HG02938 (cell line): ENCODE measurements at regions not wholly inside any gene's neighbourhood (a gene's known extent, or its start where the extent isn't known, plus 50 kb on each side); places are given as distances from the start of the nearest gene placed in this dataset.

Experiments
- ATAC-seq: cut with Tn5 transposase; IDR thresholded peaks from one replicate; pipeline ENCODE4 v1.9.1; 2021; ENCODE audit warnings: mild to moderate bottlenecking, moderate library complexity; ENCODE audit not compliant: unreplicated experiment

DNA sequence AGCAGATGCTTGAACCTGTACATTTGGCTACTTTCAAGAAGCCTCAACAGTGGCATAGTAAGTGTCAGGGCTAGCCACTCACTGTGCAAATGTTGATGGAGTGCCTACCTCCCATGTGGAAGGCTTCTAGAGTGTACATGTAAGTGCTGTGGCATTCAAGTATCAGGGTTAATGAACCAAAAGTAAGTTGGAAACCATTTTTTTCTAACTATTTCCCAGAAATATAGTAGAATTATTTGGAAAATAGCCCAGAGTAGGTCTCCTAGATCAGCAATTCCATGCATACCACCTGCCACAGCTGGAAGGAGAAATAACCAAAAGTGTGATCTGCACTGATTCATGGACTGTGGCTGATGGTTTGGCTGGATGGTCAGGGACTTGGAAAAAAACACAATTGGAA, 53.3 kb downstream of the FOXD1 start:
- ATAC-seq: no peak

DNA sequence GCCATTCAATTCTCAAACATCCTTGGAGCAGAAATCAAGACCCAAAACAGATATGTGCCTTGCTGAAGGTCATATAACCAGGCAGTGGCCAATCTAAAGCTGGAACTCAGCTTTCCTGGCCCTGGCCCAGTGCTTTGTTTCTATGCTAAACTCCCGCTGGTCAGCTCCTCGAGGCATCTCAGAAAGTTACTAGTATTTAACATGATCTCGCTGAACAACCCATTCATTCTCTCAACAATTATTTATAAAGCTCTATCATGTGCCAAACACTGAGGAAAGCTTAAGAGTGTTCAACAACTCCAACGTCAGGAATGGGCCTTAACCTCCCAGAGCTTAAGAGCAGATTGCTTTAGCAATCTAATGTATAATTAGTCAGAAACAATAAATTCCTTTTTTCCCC, 54.0 kb downstream of the FOXD1 start:
- no peak for ATAC-seq

DNA sequence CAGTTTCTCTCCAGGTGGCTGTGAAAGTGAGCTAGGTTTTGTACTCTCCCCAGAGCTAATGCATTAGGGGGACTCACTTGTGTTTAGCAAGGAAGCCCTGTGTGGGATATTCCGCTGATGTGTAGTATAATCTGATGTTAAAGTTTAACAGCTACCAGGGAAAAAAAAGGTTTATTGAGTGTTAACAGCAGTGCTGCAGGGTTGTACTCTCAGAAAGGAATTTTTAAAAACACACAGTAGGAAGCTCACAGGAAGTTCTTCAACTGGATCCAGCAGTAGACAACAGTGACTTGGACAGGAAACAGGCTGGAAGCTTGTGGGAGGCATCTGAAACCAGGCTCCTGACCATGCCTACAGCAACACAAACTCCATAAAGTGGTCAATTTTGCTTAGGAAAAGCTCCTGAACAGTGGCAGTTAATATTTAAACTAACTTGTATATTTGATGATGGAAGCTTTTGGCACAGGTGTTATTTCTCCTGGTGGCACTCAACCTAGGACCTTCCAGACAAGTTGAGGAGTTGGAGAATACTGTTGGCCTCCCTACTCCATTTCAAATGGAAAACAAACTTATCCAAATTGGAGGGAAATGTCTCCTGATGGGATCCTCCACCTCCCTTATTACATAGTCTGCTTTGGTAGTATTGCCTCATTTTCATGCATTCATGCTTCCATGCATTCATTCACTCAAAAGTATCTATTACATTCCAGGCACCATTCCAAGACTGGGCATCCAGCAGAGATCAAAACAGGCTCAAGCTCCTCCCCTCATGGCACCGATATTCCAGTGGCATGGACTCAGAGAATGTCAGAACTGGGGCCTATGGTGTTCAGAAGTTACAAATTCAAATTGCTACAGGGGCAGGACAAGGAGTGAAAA, 54.7 kb downstream of the FOXD1 start:
- no peak for ATAC-seq

DNA sequence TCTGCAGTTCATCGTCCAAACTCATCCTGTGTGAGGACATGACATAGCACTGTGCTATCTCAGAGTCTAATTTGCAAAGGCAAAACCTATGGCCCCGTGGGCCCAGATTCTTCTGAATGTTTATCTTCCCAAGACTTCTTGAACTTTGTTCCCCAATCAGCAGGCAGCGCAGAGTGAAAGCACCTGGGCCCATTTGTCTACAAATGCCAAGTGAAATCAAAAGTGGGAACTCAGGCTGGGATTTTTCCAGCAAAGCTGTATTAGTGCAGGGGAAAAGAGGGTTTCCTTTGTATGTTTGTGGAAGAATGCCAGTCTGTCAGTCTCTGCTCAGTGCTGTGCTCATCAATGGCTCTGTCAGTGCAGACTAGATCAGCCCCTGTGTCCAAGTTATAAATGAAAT, 55.8 kb downstream of the FOXD1 start:
- no peak for ATAC-seq

DNA sequence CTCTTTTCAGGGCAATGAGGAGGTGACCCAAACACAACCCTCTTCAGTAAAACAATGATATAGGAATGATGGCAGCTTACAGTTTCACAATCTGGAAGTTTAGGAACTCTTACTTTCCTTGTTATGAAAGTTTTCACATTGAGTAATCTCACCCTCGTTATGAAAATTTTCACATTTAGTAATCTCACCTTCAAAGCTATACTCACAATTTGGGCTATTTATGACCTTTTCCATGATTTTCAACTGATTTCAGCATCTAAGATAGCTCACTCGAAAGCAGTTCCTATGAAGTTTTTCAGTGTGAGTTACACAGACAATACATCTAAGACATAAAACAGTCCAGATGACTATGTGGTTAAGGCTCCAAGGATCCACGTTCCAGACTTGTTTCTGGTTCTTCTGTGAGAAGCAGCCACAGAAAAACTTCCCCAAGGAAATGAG, 57.1 kb downstream of the FOXD1 start:
- no peak for ATAC-seq

DNA sequence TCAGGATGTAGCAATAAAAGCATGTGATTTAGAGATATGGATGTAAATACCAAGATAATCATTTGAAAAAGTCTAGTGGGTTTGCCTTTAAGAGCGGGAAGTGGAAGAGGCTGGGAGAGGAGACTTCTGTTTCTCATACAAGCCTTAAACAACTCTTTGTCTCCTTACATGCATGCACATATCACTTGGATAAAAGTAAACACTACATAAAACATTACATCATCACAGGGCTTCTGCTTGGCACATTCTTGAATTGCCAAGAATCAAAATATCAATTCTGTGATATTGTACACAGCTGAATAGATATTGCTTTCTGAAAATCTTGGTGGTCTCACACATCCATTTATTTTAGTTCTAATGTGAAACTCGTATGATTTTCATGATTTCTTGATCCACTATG, 57.6 kb downstream of the FOXD1 start:
- ATAC-seq: no peak

DNA sequence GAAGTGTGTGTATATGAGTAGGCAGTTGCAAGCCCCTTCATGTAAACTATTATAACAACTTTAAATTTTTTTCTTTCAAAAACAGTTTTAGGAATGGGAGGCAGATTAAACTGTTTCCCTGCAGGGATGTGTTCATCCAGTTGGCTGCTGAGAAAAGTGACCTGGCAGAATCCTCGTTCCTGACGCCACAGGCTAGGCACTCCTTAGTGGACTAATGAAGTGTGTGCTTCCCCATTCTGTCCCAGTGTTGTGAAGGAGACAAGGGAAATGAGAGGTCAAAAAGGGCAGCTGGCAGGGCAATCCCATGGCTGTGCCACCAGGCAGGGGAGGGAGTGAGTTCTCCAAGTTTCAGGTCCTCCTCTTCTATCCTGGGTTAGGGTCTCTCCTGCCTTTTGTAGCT, 59.8 kb downstream of the FOXD1 start:
- no peak for ATAC-seq

DNA sequence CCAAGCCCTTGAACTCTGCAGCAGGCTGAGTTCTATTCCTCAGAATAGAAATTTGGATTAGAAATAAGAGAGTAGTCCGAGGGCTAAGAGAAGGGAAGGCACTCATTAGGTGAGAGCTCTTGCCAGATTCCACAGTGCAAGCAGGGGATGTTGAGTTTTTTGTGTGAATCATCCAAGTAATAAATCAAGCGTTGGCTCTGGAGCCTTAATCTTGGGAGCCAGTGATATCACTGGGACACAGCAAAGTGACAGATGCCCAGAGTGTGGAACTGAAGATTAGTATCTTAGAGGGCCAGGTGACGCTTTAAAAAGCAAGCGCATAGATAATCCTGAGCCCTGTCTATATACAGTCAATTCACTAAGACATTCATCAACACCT, 60.3 kb downstream of the FOXD1 start:
- no peak for ATAC-seq

DNA sequence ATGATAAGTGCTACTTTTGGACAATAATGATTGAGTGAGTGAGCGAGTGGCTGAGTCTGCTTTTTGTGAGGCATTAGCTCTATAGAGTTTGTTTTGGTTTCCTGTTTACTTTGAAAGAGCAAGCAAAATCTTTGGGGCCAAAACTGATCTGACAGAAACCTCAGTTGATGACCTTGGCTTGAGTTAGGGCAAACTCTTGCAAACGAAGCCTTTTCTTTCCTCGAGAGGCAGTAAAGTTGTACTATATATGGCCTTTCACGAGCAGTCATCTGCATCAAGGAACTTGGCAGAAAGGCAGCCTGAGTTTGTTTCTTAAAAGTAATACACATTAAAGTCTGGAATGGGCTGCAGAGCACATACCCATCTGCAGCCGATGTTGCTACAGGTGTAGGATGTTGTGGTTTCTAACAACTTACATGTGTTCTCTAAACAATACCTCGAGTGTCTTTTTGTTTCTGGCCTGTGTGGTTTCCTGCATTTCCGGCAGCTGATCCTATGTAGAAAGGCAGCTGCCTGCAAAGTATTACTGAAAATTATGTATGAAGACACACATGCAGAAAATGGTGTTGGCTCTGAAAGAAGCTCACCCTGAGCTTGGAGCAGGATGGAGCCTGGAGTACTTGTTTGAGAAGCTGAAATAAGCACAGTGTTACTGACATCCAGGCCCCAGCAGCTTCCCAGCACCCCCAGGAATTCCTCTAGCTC, 60.8 kb downstream of the FOXD1 start:
- peak; percentile 88 for ATAC-seq

DNA sequence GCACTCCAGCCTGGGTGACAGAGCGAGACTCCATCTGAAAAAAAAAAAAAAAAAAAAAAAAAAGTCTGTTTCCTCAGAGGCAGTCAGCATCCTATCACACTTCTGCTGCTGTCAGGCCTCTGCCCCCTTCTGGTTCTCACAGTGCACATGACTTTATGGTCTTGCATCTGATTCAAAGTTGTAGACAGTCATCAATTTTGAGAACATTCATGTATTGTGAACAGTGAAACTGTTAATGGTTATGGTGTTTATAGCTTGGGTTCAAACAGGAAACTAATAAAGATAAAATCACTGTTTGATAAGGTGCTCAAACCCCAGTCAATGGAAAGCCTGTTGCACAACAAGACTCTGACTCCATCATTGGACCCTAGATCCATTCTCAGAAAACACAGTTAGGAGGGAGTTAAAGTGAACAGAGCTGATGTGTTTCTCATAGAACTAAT, 61.4 kb downstream of the FOXD1 start:
- ATAC-seq: peak; percentile 30

DNA sequence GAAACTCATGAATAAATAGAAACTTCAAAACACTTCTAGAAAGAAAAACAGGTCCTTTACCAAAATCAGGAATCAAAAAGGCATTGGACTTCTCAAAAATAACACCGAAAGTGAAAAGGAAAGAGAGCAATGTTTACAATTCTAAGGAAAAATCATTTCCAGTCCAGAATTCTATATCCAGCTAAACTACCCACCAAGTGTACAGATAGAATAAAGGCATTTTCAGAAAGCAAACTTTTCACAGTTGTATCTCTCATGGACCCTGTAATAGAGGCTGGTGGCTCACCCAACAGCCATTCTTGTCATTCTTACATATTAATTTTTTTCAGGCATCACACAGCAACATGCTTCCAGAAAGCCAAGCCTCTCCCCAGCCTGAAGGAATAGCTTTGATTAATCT, 63.7 kb downstream of the FOXD1 start:
- no peak for ATAC-seq

DNA sequence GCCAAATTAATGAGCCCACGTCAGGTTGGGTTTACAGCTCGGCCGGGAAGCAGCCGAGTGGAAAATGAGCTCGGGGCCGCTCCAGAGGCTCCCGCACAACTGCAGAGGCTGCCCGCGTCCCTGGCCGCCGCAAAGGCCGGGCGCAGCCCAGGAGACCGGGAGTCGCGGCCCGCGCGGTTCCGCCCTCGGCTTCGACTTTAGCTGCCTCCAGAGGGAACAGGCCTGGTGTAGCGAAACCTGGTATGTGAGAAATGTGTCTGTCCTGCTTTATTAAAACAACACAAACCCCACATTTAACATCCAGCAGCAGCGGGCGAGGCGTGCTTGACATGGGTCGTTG, 66.2 kb downstream of the FOXD1 start:
- ATAC-seq: no peak

DNA sequence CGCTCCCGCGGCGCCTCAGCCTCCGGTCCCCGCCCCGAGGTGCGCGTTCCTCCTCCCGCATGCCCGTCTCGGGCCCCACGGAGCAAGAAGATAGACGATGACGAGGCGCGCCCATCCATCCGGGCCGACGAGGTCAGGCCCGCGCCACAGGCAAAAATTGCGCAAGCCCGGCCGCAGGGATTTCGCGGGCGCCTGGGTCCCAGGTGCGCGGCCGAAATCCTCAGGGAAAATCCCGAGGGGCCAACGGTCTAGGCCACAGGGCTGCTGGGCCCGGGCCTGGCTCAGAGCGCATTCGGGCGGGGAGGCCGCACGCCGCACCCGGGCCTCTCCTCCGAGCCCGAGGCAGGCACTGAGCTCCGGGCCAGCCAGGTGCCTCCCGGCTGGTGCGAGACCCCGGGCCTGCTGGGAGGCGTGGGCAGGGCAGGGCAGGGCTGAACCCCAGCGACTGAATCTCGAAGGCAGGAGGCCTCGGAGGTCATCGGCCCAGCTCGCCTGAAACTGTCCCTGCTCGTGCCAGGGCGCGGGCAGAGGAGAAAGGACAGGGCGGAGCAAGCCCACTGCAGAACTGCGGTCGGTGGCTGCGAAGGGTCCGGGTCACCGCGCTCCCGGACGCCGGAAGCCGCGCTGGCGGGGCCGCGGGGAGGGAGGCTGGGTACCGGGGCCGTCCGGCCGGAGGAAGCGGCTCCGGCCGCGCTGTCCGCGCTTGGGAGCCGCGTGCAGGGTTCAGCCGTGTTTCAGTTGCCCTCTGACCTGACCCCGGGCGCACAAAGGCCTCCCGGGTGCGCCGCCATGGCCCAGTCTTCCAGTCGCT, 66.8 kb downstream of the FOXD1 start:
- no peak for ATAC-seq

DNA sequence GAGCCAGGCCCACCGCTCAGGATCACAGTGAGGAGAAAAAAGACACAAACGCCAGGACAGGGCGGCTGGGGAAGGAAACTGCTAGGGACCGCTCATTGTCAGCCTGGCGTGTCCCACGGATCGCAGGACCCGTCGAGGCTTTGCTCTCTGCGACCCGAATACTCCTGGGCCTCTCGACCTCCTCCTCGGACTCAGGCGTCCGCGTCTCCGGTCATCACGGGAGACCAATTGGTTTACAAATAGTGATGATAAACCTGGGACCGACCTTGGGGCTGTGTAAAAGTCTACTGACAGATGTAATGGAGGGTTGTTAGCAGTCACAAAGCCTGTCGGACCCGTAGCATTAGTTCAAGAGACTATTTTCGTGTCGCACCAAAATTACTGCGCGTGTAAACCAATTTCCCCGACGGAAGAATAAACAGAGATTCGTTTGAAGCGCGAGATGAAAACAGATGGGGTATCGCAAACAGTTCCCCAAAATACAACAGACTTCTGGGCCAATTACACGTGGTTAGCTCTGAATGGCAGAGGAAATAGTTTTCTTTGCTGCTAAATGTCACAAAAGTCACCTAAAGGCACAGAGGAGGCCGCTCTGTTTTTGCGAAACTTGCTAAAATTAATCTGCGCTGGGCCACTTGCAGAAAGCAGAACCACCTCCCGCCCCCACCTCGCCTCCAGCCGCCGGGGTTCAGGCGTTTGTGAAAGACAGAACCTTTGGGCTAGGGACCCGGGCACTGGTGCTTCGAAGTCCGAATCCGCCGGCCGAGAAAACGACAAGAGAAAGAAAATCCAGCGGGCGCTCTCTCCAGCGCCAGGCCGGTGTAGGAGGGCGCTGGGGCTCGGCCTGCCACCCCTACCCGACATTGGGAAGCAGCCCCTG, 67.6 kb downstream of the FOXD1 start:
- ATAC-seq: no peak

DNA sequence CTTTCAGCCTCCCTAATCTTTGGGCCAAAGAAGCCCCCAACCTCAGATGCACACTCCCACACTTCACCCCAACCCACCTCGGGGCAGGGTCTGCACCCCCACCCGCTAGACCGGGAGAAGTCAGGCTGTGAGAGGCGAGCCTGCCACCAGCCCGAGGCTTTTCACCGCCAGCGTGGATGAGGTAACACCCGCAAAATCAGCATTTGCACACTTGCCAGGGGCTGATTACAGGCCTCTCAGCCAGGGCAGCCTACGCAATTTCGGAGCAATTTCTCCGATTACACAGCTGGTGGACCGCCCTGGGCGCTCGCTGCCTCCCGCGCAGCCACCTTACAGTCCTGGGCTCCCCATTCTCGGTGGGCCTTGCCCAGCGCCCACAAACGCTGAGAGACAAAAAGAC, 68.5 kb downstream of the FOXD1 start:
- no peak for ATAC-seq

DNA sequence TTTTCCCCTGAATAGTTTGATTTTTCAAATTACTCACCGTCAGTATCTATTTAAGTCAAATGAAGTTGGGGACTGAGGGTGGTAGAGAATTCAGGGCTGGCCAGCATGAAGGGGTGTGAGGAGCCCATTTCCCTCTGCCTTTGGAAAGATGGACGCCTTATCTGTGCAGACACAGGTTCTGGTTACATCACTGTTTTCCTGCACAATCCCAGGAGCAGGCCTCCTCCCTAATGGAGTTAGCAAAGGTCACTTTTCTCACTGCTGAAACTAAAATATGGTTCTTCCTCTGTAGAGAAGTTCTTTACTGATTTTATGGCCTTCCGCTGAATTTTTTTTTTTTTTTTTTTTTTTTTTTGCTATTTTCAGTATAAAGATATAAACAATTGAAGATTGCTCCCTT, 69.1 kb downstream of the FOXD1 start:
- ATAC-seq: no peak

DNA sequence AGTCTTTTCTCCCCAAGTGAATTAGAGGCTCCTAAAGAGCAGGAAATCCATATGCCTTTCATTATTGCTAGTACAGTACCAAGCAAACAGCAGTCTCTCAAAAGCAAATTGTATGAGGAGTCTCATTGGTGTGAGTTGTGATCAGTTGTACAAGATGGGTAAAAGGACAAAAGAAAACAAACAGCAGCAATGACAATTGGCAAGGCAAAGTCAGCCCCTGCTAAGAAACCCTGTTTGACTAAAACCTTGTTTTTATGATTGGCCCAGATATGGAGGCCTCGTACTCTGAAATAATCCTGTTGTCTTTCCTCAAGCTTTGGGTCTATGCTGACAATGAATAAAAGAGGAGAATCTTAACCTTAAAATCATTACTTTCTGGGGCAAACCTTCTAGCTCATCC, 69.8 kb downstream of the FOXD1 start:
- no peak for ATAC-seq

DNA sequence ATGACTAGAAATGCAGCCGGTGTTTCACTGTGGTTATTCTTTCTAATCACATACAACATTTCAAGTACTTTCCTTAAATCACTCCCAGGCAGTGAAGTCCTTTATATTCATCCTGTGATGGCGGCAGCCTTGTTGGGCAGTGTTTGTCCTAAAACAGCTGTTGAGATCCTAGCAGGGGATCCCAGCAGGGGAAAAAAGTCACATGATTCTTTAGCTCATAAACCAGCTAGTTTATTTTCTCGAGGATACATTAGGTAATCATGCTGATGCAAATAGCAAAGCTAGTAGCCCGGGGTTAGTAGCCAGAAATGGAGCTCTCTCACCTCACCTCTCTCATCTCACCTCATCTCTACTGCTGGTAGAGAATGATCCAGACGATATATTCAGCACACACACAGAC, 70.5 kb downstream of the FOXD1 start:
- no peak for ATAC-seq

DNA sequence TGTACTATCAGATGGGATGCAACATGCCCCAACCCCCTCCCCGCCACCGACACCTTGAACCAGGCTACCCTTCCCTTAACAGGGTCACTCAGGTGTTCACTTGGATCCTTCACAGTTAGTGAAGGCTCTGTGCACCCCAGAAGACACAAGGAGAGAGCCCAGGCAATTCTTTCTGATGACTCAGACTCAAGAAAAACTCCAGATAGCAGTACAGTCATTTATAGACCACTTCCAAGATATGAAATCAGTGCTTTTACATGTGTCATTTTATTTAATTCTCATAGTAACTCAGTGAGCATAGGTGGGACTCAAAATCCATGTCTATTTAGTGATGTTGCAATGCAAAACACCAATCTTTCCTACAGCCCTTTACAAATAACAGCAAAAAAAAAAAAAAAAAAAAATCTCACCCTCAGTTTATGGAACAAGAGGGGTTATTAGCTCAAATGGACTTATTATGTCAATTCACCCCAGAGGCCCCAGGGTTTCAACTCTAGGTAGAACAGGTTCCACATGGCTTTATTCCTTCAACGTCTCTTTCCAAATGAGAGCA, 71.9 kb downstream of the FOXD1 start:
- ATAC-seq: no peak

DNA sequence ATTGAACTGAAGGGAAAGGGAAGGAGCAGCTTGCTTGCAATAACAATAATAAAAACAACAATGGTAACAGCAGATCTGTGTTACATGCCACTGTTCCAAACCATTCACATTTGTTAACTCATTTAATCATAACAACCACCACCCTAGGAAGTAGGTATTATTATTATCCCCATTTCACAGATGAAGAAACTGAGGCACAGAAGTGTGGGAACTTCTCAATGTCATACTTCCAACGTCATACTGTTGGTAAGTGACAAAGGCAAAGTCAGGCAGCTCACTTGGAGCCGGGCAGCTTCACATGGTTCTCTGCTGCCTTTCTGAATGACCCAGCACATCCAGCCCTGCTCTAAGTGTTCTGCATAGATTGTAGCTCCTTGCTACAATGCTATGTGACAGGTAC, 72.6 kb downstream of the FOXD1 start:
- ATAC-seq: no peak

DNA sequence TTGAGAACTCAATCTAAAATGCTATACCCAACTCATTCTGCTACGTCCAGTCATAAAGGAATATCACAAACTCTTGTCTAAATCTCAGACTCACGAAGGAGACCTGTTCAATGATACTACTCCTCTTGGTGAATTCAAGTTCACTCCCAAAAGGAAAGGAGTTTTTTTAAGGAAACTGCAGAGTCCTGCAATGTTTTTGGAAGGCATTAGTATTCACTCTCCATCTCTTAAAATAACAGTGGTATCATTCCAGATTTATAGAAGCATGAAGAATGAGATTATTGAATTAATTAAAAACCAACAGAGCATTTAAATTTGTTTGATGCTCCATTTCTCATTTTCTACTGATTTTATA, 73.4 kb downstream of the FOXD1 start:
- ATAC-seq: no peak
